Left ventricle myocardium inferior (tissue), 1 donor: ENCODE measurements at regions not wholly inside any gene's neighbourhood (a gene's known extent, or its start where the extent isn't known, plus 50 kb on each side); places are given as distances from the start of the nearest gene placed in this dataset.
A peak's percentile ranks its signal among the peaks of the same experiment; 100 is the strongest.

ENCODE experiments used
- DNase-seq: peaks from one replicate; pipeline ENCODE4 v3.0.0-alpha.2; 2020
- H3K27ac ChIP-seq: fragments of 200-600 bp; replicated peaks from 2 replicates; pipeline ENCODE4 v1.8.0; 2021
- H3K27me3 ChIP-seq: fragments of 200-600 bp; 2 replicates; pipeline ENCODE4 v1.8.0; 2021; ENCODE audit warnings: low read depth
- H3K36me3 ChIP-seq: fragments of 200-600 bp; 2 replicates; pipeline ENCODE4 v1.8.0; 2021
- H3K4me1 ChIP-seq: fragments of 200-600 bp; 2 replicates; pipeline ENCODE4 v1.8.0; 2021
- H3K4me3 ChIP-seq: fragments of 200-600 bp; 2 replicates; pipeline ENCODE4 v1.8.0; 2021; ENCODE audit warnings: mild to moderate bottlenecking, moderate library complexity
- H3K9me3 ChIP-seq: fragments of 200-600 bp; replicated peaks from 2 replicates; pipeline ENCODE4 v1.8.0; 2021
- CTCF ChIP-seq: fragments of 200-600 bp; IDR thresholded peaks from 2 replicates; pipeline ENCODE4 v1.8.0; 2021; ENCODE audit warnings: antibody characterized with exemption, mild to moderate bottlenecking, borderline replicate concordance
- intact Hi-C: fragments of 100-400 bp; cut with micrococcal nuclease; formaldehyde crosslinking; loops from one replicate; pipeline ENCODE4 v1.11.0; 2022
- donor health status: DM: no; HTN: yes; CAD: no; lungs with severe emphysema.

DNA sequence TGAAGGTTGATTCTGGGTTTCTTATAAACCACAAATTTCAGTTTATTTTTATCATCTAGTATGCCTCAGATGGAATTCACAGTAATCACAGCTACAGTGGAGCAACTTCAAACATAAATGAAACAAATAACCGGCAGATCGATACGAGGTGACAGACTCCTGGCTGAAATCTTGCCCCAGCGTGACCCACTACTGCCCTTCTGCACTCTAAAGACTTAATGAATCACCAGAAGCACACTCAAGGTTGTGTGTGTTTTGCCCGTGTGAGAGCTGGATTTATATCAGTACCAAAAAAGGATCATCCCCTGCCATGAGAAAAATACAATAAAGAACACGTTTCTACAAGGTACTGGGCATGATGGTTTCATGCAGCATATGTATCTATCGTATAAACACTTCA is 161.7 kb downstream of the KLF12 start:
- intact Hi-C loops: no loop called here
- TF ChIP-seq CTCF: no peak
- no peaks in the 10 kb centered on the region for H3K9me3 ChIP-seq
- no peaks in the 10 kb centered on the region for H3K36me3 ChIP-seq
- H3K27me3 ChIP-seq: no peaks in the 10 kb centered on the region
- H3K4me1 ChIP-seq: peaks cover 70% of the 10 kb centered on the region
- no peak overlapping the region for H3K4me3 ChIP-seq
- no peak overlapping the region for H3K27ac ChIP-seq
- no peak for DNase-seq

DNA sequence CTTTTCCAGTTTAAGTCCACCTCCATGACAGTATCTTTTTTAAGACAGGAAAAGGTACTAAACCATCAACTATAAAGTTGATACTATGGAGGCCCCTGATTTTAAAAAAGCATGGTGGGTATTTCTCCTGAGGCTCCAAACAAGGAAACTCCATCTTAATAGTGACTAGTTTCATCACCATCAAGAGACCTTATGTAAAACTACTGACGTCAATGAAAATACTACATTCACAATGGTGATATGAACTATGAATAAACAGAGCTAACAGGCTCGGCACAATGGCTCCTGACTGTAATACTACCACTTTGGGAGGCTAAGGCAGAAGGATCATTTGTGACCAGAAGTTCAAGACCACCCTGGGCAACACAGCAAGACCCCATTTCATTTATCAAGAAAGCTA is 162.7 kb downstream of the KLF12 start:
- Histone ChIP-seq H3K27ac (no peak overlapping the region), H3K4me1 (peaks cover 76% of the 10 kb centered on the region), H3K9me3 (no peaks in the 10 kb centered on the region), H3K27me3 (no peaks in the 10 kb centered on the region), H3K36me3 (no peaks in the 10 kb centered on the region), H3K4me3 (no peak overlapping the region)
- no peak for TF ChIP-seq CTCF
- no peak for DNase-seq
- intact Hi-C loops: no loop called here

- DNase-seq: no peak
- H3K4me3 ChIP-seq: no peak overlapping the region
- H3K36me3 ChIP-seq: no peaks in the 10 kb centered on the region
- no peaks in the 10 kb centered on the region for H3K9me3 ChIP-seq
- peaks cover 77% of the 10 kb centered on the region for H3K4me1 ChIP-seq
- no peak overlapping the region for H3K27ac ChIP-seq
- no peak for TF ChIP-seq CTCF
- H3K27me3 ChIP-seq: no peaks in the 10 kb centered on the region
- intact Hi-C loops: no loop called here
These were observed 163.7 kb downstream of the KLF12 start for GRCh38 chr13:73970421-73971055.

DNA sequence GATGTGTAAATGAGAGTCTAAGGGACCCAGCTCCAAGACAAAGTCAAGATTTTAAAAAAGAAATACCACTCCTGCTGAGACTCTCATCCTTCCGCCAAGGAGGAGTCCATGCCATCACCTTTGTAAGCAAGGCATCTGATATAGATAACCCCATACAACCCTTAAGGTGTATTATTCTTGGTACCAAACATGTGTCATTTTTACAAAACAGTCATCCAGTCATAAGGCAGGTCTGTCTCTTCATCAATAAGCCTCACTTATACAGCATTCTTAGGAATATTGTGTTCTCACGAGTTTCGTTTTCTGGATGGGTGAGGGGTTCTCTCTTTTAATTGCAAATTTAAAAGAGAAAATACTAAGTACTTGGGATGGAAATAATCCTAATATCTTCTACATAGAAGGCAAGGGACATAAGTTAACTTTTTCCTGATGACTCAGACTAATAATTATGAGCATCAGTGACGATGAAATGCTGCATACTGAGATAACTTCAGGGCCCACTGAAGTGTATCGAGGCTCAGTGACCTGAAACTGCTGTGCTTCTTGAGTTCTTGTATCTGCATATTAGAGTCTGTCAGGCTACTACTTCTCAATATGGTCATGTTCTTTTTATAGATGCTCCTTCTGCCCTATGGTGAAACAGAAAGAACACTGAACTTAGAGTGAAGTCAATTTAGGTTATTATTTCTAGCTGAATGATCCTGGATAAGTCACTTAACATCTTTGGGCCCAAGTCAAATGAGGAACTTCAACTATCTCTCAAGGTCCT is 166.6 kb downstream of the KLF12 start:
- no peak for TF ChIP-seq CTCF
- Histone ChIP-seq H3K9me3 (no peaks in the 10 kb centered on the region), H3K36me3 (no peaks in the 10 kb centered on the region), H3K4me1 (peaks cover 68% of the 10 kb centered on the region), H3K4me3 (no peak overlapping the region), H3K27me3 (no peaks in the 10 kb centered on the region), H3K27ac (no peak overlapping the region)
- intact Hi-C loops: no loop called here
- no peak for DNase-seq

GRCh38 chr13:73966331-73966730 is 167.9 kb downstream of the KLF12 start:
- Histone ChIP-seq H3K4me3 (no peak overlapping the region), H3K4me1 (peaks cover 62% of the 10 kb centered on the region), H3K36me3 (no peaks in the 10 kb centered on the region), H3K9me3 (no peaks in the 10 kb centered on the region), H3K27me3 (no peaks in the 10 kb centered on the region), H3K27ac (peak overlapping the region; percentile 38)
- intact Hi-C loops: no loop called here
- DNase-seq: no peak
- TF ChIP-seq CTCF: no peak
